ENCODE measurements at regions not wholly inside any gene's neighbourhood (a gene's known extent, or its start where the extent isn't known, plus 50 kb on each side); places are given as distances from the start of the nearest gene placed in this dataset.

DNA sequence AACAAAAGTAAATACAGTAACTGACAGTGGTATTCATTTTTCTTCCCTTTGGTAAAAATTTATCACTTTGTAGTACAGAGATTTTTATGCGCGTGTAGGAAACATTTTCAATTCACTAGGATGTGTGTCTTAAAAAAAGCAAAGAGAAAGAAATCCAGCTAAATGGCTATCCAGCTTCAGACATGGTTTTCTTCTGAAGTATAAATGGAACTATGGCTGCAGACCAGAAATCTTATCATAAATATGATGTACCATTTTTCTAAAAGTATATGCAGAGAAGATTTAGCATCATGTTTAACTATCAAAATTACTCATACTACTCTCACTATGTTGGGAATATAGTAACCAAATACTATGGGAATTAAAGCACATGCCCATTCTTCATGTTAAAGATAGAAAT, 328.4 kb upstream of the SMIM30 start:
- Histone ChIP-seq H3K27me3 (replicated peaks; ENCODE audit: insufficient read depth) (no peaks in the 10 kb centered on the region), H3K4me1 (replicated peaks) (no peaks in the 10 kb centered on the region), H3K27ac (no peak overlapping the region), H3K4me3 (no peak overlapping the region), H3K9me3 (no peaks in the 10 kb centered on the region), H3K36me3 (no peaks in the 10 kb centered on the region)
- DNase-seq (ENCODE audit: low spot score): no peak
- TF ChIP-seq POLR2AphosphoS5 (IDR thresholded peaks at IDR 0.05): no peak
- TF ChIP-seq, protein P1, sequence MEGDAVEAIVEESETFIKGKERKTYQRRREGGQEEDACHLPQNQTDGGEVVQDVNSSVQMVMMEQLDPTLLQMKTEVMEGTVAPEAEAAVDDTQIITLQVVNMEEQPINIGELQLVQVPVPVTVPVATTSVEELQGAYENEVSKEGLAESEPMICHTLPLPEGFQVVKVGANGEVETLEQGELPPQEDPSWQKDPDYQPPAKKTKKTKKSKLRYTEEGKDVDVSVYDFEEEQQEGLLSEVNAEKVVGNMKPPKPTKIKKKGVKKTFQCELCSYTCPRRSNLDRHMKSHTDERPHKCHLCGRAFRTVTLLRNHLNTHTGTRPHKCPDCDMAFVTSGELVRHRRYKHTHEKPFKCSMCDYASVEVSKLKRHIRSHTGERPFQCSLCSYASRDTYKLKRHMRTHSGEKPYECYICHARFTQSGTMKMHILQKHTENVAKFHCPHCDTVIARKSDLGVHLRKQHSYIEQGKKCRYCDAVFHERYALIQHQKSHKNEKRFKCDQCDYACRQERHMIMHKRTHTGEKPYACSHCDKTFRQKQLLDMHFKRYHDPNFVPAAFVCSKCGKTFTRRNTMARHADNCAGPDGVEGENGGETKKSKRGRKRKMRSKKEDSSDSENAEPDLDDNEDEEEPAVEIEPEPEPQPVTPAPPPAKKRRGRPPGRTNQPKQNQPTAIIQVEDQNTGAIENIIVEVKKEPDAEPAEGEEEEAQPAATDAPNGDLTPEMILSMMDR (IDR thresholded peaks at IDR 0.05): no peak
- TF ChIP-seq POLR2A (IDR thresholded peaks at IDR 0.05): no peak
- WGBS: 92% methylated on average over 2 of the region's 2 CpGs
- intact Hi-C loops (cut with DNase I): no loop called here

DNA sequence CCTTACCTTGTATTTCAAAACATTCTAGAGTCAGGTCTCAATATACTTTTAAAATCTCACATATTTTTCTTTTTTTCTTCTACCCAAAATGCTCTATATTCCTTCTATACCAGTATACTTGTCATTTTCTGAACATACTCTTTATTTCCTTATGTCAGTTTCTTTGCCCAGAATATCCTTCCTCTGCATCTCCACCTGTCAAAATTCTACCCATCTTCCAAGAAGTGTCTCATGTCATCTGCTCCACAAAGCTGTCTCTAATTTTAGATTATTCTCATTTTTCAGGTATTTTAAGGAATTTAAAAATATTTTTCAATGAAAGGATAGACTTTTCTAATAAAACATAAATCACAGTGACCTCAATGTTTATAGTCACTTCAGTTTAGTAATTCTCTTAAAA, 328.0 kb upstream of the SMIM30 start:
- intact Hi-C loops (cut with DNase I): no loop called here
- no peaks in the 10 kb centered on the region for H3K36me3 ChIP-seq
- no peak overlapping the region for H3K27ac ChIP-seq
- no peak overlapping the region for H3K4me3 ChIP-seq
- DNase-seq (ENCODE audit: low spot score): no peak
- no peaks in the 10 kb centered on the region for H3K4me1 ChIP-seq (replicated peaks)
- no peaks in the 10 kb centered on the region for H3K27me3 ChIP-seq (replicated peaks; ENCODE audit: insufficient read depth)
- H3K9me3 ChIP-seq: no peaks in the 10 kb centered on the region
- TF ChIP-seq POLR2A (IDR thresholded peaks at IDR 0.05): no peak
- no peak for TF ChIP-seq POLR2AphosphoS5 (IDR thresholded peaks at IDR 0.05)
- TF ChIP-seq, protein P1 (IDR thresholded peaks at IDR 0.05): no peak

DNA sequence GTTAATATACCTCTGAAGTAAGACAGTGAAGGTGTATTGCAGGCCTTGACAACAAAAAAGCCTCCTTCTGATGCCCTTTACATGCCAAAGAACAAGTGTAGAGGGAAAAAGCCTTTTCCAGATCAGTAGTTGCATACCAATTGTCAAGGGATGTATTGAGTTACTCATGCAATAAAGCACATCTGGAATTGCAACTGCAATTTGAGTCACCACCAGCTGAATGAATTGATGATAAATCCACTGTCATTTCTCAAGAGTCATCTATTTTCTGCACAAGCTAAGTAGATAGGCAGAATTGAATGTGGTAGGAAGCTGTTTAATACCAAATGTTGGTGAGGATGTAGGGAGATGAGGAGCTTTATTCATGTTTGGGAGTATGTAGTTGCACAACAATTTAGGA, 325.9 kb upstream of the SMIM30 start:
- Histone ChIP-seq H3K4me3 (no peak overlapping the region), H3K4me1 (replicated peaks) (no peaks in the 10 kb centered on the region), H3K27ac (no peak overlapping the region), H3K36me3 (no peaks in the 10 kb centered on the region), H3K9me3 (no peaks in the 10 kb centered on the region), H3K27me3 (replicated peaks; ENCODE audit: insufficient read depth) (no peaks in the 10 kb centered on the region)
- intact Hi-C loops (cut with DNase I): no loop called here
- DNase-seq (ENCODE audit: low spot score): no peak
- TF ChIP-seq POLR2A (IDR thresholded peaks at IDR 0.05) (no peak), POLR2AphosphoS5 (IDR thresholded peaks at IDR 0.05) (no peak)
- TF ChIP-seq, protein P1 (IDR thresholded peaks at IDR 0.05): no peak

DNA sequence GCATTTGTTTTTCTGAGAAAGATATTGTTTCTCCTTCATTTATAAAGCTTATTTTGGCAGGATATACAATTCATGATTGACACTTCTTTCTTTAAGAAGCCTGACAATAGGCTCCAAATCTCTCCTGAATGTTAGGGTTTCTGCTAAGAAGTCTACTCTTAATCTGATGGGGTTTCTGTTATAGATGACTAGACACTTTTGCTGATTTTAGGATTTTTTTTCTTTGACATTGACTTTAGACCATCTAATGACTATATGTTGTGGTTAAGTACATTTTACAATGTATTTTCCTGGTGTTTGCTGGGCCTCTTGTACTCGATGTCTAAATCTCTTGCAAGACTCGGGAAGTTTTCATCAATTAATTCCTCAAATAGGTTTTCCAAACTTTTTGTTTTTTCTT, 321.8 kb upstream of the SMIM30 start:
- H3K4me3 ChIP-seq: no peak overlapping the region
- TF ChIP-seq, protein P1 (IDR thresholded peaks at IDR 0.05): no peak
- TF ChIP-seq POLR2A (IDR thresholded peaks at IDR 0.05) (no peak), POLR2AphosphoS5 (IDR thresholded peaks at IDR 0.05) (no peak)
- intact Hi-C loops (cut with DNase I): no loop called here

DNA sequence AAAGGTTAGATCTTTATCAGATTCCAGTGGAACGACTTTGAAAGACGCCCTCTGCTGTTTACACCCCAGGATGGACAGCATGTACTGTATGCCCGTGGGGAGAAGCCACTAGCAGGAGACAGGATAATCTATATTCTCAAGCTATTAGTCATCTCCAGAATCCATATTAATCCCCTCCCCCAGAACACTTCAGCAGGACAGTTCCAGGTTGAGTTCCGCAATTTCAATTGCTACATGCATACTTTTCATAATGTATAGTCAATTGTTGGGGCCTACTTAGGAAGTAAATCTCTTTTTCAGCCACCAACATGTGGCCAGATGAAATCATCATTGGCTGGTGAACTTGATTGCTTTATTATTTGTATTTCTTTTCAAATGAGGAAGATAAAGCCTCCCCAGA, 313.1 kb upstream of the SMIM30 start:
- Histone ChIP-seq H3K36me3 (no peaks in the 10 kb centered on the region), H3K4me1 (replicated peaks) (no peaks in the 10 kb centered on the region), H3K9me3 (no peaks in the 10 kb centered on the region), H3K4me3 (no peak overlapping the region), H3K27ac (no peak overlapping the region), H3K27me3 (replicated peaks; ENCODE audit: insufficient read depth) (no peaks in the 10 kb centered on the region)
- WGBS: 53% methylated on average over 4 of the region's 4 CpGs
- intact Hi-C loops (cut with DNase I): no loop called here
- TF ChIP-seq POLR2A (IDR thresholded peaks at IDR 0.05): no peak
- TF ChIP-seq, protein P1 (IDR thresholded peaks at IDR 0.05): no peak
- no peak for TF ChIP-seq POLR2AphosphoS5 (IDR thresholded peaks at IDR 0.05)
- DNase-seq (ENCODE audit: low spot score): no peak

More for the DNA sequence above, 321.8 kb upstream of the SMIM30 start:
- H3K36me3 ChIP-seq: no peaks in the 10 kb centered on the region
- no peaks in the 10 kb centered on the region for H3K27me3 ChIP-seq (replicated peaks; ENCODE audit: insufficient read depth)
- no peaks in the 10 kb centered on the region for H3K4me1 ChIP-seq (replicated peaks)
- 89% methylated on average over 2 of the region's 2 CpGs for WGBS
- H3K9me3 ChIP-seq: no peaks in the 10 kb centered on the region
- DNase-seq (ENCODE audit: low spot score): no peak
- no peak overlapping the region for H3K27ac ChIP-seq
